ENCODE measurements at regions not wholly inside any gene's neighbourhood (a gene's known extent, or its start where the extent isn't known, plus 50 kb on each side); places are given as distances from the start of the nearest gene placed in this dataset.

DNA sequence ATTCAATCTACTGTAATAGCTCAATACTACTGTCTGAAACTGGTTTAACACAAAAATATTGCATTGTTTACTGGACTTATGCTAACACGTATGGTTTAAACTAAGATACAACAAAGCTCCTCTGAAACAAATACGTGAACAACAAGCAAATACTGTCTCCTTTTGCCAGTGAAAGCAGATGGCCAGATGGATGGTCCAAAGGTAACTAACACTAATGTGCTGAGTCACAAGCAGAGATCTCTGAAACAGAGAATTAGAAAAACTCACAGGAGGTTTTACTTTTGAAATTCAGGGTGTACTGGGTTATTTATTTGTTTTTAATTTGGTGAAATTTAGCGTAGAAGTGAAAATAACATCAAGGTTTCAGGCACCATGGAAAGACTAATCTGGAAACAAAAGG lies 124.3 kb upstream of the SOX4 start:
- Histone ChIP-seq H3K4me2 (ENCODE audit: low read length) (no peak overlapping the region), H4K20me1 (ENCODE audit: low read length) (no peaks in the 10 kb centered on the region), H3K36me3 (ENCODE audit: low read depth, low read length) (no peaks in the 10 kb centered on the region), H3K27ac (ENCODE audit: low read length) (no peak overlapping the region), H3K79me2 (ENCODE audit: low read length) (no peaks in the 10 kb centered on the region), H3K9ac (ENCODE audit: low read length) (no peak overlapping the region), H3K4me3 (ENCODE audit: low read length) (no peak overlapping the region), H3K9me2 (replicated peaks; ENCODE audit: low read length) (0 out of 2 replicates have a peak, but pooled peaks cover 3% of the 10 kb centered on the region), H3K9me3 (ENCODE audit: low read length) (no peaks in the 10 kb centered on the region), H3K4me1 (ENCODE audit: insufficient read depth, low read length) (no peaks in the 10 kb centered on the region), H2AFZ (ENCODE audit: low read length) (no peak overlapping the region), H3F3A (ENCODE audit: low read length, unreplicated experiment) (no peaks in the 10 kb centered on the region), H3K27me3 (ENCODE audit: low read length) (no peaks in the 10 kb centered on the region)
- no peak for ATAC-seq
- intact Hi-C loops (cut with micrococcal nuclease), result no loop called here
- no peak for DNase-seq
- ChIA-PET CTCF (no interaction called here), POLR2A (ENCODE audit: unreplicated experiment) (no interaction called here)
- no TSS peak for BruUV-seq (replicated peaks)
- TF ChIP-seq EZH2phosphoT487 (IDR thresholded peaks at IDR 0.05; ENCODE audit: borderline replicate concordance, low read length), result no peak
- TF ChIP-seq, protein P1, sequence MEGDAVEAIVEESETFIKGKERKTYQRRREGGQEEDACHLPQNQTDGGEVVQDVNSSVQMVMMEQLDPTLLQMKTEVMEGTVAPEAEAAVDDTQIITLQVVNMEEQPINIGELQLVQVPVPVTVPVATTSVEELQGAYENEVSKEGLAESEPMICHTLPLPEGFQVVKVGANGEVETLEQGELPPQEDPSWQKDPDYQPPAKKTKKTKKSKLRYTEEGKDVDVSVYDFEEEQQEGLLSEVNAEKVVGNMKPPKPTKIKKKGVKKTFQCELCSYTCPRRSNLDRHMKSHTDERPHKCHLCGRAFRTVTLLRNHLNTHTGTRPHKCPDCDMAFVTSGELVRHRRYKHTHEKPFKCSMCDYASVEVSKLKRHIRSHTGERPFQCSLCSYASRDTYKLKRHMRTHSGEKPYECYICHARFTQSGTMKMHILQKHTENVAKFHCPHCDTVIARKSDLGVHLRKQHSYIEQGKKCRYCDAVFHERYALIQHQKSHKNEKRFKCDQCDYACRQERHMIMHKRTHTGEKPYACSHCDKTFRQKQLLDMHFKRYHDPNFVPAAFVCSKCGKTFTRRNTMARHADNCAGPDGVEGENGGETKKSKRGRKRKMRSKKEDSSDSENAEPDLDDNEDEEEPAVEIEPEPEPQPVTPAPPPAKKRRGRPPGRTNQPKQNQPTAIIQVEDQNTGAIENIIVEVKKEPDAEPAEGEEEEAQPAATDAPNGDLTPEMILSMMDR (conservative IDR thresholded peaks at IDR 0.05; ENCODE audit: low read depth, low read length), result no peak
- TF ChIP-seq EZH2 (IDR thresholded peaks at IDR 0.05; ENCODE audit: low read length, unreplicated experiment), result no peak

DNA sequence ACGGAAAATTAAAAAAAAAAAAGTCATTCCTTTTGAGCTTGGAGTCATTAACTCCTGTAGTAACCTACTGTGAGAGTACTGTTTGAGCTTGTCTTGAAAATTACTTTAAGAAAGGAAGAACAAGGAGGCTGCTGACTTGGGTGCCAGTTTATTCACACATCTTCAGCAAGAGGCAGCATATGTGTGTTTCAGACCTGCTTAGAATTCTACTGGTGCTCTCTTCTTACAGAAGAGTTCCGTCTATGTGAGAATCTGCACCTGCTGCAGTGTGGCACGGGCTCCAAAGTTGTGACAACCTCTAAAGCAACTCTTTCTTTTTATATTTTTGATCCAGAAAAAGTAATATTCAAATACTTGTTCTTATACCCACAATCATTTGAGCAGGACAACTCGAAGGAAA lies 117.4 kb upstream of the SOX4 start:
- H3K4me2 ChIP-seq (ENCODE audit: low read length), result no peak overlapping the region
- H3K4me3 ChIP-seq (ENCODE audit: low read length), result no peak overlapping the region
- no peaks in the 10 kb centered on the region for H4K20me1 ChIP-seq (ENCODE audit: low read length)
- DNase-seq (no peak), ATAC-seq (no peak)
- ChIA-PET POLR2A (ENCODE audit: unreplicated experiment) (interaction anchor here (0.5 kb wide), 1 partner anchor 372 kb away, joined by 3 read pairs; no protein-coding TSS in a partner anchor), CTCF (no interaction called here)
- H3F3A ChIP-seq (ENCODE audit: low read length, unreplicated experiment), result no peaks in the 10 kb centered on the region
- no peaks in the 10 kb centered on the region for H3K4me1 ChIP-seq (ENCODE audit: insufficient read depth, low read length)
- no peak overlapping the region for H3K9ac ChIP-seq (ENCODE audit: low read length)
- H2AFZ ChIP-seq (ENCODE audit: low read length), result no peak overlapping the region
- BruUV-seq (replicated peaks), result no TSS peak
- H3K27ac ChIP-seq (ENCODE audit: low read length), result no peak overlapping the region
- no peaks in the 10 kb centered on the region for H3K9me3 ChIP-seq (ENCODE audit: low read length)
- H3K36me3 ChIP-seq (ENCODE audit: low read depth, low read length), result no peaks in the 10 kb centered on the region
- H3K9me2 ChIP-seq (replicated peaks; ENCODE audit: low read length), result 0 out of 2 replicates have a peak, but pooled peaks cover 3% of the 10 kb centered on the region
- no peaks in the 10 kb centered on the region for H3K79me2 ChIP-seq (ENCODE audit: low read length)
- intact Hi-C loops (cut with micrococcal nuclease), result no loop called here
- no peak for TF ChIP-seq EZH2 (IDR thresholded peaks at IDR 0.05; ENCODE audit: low read length, unreplicated experiment)
- TF ChIP-seq, protein P1 (conservative IDR thresholded peaks at IDR 0.05; ENCODE audit: low read depth, low read length), result no peak
- TF ChIP-seq EZH2phosphoT487 (IDR thresholded peaks at IDR 0.05; ENCODE audit: borderline replicate concordance, low read length), result no peak
- no peaks in the 10 kb centered on the region for H3K27me3 ChIP-seq (ENCODE audit: low read length)

DNA sequence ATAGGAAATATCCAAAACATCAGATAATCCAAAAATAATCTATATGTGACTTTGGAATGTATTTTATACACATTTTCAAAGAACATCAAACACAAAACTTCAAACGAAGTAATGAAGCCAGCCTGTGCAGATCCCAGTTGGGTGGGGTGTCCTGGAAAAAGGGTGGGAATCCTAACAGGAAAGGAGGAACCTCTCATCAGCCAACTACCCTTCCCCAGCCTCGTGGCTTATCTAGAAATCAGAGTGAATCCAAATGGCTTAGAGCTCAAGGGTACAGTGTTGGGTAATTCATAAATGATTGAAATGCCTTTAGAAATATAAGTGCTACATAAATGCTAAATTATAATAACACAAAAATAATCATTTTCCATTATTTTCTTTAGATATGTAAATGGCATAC lies 115.1 kb upstream of the SOX4 start:
- H3K36me3 ChIP-seq (ENCODE audit: low read depth, low read length), result no peaks in the 10 kb centered on the region
- H3K79me2 ChIP-seq (ENCODE audit: low read length), result no peaks in the 10 kb centered on the region
- ChIA-PET CTCF (no interaction called here), POLR2A (ENCODE audit: unreplicated experiment) (no interaction called here)
- no peak overlapping the region for H3K9ac ChIP-seq (ENCODE audit: low read length)
- intact Hi-C loops (cut with micrococcal nuclease), result no loop called here
- no peaks in the 10 kb centered on the region for H3F3A ChIP-seq (ENCODE audit: low read length, unreplicated experiment)
- no peaks in the 10 kb centered on the region for H3K9me3 ChIP-seq (ENCODE audit: low read length)
- no peak overlapping the region for H3K27ac ChIP-seq (ENCODE audit: low read length)
- H3K27me3 ChIP-seq (ENCODE audit: low read length), result no peaks in the 10 kb centered on the region
- 0 out of 2 replicates have a peak, but pooled peaks cover 4% of the 10 kb centered on the region for H3K4me1 ChIP-seq (ENCODE audit: insufficient read depth, low read length)
- no TSS peak for BruUV-seq (replicated peaks)
- H3K4me3 ChIP-seq (ENCODE audit: low read length), result no peak overlapping the region
- TF ChIP-seq, protein P1 (conservative IDR thresholded peaks at IDR 0.05; ENCODE audit: low read depth, low read length), result no peak
- TF ChIP-seq EZH2 (IDR thresholded peaks at IDR 0.05; ENCODE audit: low read length, unreplicated experiment), result no peak
- TF ChIP-seq EZH2phosphoT487 (IDR thresholded peaks at IDR 0.05; ENCODE audit: borderline replicate concordance, low read length), result no peak
- H3K4me2 ChIP-seq (ENCODE audit: low read length), result no peak overlapping the region
- H2AFZ ChIP-seq (ENCODE audit: low read length), result no peak overlapping the region
- H3K9me2 ChIP-seq (replicated peaks; ENCODE audit: low read length), result no peaks in the 10 kb centered on the region
- DNase-seq (no peak), ATAC-seq (no peak)
- H4K20me1 ChIP-seq (ENCODE audit: low read length), result no peaks in the 10 kb centered on the region
